ENCODE measurements at regions not wholly inside any gene's neighbourhood (a gene's known extent, or its start where the extent isn't known, plus 50 kb on each side); places are given as distances from the start of the nearest gene placed in this dataset.

- TF ChIP-seq CTCF (IDR thresholded peaks at IDR 0.05) (no peak), POLR2A (IDR thresholded peaks at IDR 0.05) (no peak)
Observed at GRCh38 chrX:78496483-78496882, 162.6 kb downstream of the RTL3 start.
